Brain pericyte (primary cell): ENCODE measurements at regions not wholly inside any gene's neighbourhood (a gene's known extent, or its start where the extent isn't known, plus 50 kb on each side); places are given as distances from the start of the nearest gene placed in this dataset.
"Not testable (repeated sequence)": the region's sequence is repeated elsewhere in the genome, so short reads cannot be mapped to it uniquely, and the experiment has no call there.

Source experiments
- DNase-seq: peaks from one replicate; pipeline ENCODE4 v3.0.0-alpha.2; 2012; ENCODE audit warnings: low read depth, low spot score

- not testable (repeated sequence) for DNase-seq
Measured at GRCh38 chrX:94341730-94342129, 667.7 kb downstream of the FAM133A start.

- no peak for DNase-seq
Measured at GRCh38 chrX:94361241-94361640, 687.2 kb downstream of the FAM133A start.

- DNase-seq = no peak
Measured at GRCh38 chrX:94365736-94366135, 691.7 kb downstream of the FAM133A start.

DNA sequence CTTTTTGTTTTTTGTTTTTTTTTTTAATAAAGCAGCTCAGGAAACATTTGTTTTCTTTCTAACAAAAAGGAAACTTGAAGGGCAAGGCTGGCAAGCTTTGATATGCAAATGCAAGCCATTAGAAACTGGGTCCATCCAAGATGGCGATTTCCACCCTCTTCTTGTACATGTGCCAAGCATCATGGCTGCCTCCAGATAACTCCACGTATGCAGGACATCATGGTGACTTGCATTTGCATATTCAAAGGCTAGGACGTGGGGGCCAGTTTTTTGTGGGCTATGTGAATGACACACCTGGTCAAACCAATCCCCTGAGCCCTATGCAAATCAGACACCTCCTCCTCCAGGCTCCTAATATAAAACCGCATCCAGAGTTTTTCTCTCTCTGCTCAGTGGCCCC lies 692.6 kb downstream of the FAM133A start:
- no peak for DNase-seq

DNA sequence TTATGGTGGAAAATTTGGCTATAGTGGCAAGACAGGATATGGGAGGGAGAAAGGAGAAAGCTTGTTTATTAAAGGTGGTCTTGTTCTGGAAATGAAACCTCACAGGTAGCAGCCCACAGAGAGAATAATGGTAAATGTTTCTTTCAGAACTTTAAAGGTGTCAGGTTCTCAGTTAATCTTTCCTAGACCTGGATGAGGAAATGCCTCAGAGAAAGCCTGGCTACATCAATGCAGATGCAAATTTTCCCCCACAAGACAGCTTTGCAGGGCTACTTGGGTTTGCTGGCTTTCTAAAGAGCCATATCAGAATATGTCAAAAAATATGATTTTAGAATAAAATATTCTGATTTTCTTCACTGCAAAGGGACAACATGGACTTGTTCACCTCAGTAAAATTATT lies 715.0 kb downstream of the FAM133A start:
- DNase-seq = no peak

- DNase-seq = no peak
Measured at GRCh38 chrX:94400488-94400887, 726.5 kb downstream of the FAM133A start.

DNA sequence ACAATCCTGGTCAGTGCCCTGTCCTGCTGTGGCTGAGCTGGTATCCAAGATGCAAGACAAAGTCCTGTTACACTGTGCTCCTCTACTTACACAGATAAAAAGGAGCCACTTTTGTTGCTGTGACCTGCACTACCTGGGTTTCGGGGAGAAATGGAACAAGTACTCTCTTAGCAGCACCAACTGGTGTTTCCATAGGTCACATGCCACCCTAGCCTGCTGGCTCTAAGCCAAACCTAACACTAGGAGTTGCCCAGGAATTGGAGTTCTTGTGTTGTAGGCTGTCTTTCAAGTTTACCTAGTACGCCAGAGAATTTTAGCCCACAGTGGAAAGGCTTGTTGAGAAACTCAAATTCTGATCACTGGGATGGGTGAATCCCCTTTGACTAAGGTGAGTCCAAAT lies 727.4 kb downstream of the FAM133A start:
- no peak for DNase-seq

DNA sequence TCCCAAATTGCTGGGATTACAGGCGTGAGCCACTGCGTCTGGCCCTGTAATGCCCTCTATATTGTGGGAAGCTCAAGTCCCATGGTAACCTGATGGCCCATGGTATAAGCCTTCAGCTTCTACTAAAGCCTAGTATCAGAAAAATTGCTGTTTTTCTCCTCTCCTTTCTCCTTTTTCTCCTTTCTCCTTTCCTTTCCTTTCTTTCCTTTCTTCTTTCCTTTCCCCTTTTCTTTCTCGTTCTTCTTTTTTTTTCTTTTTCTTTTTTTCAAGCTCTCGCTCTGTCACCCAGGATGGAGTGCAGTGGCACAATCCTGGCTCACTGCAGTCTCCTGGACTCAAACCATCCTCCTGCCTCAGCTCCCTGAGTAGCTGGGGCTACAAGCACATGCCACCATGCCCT lies 740.7 kb downstream of the FAM133A start:
- DNase-seq = no peak

DNA sequence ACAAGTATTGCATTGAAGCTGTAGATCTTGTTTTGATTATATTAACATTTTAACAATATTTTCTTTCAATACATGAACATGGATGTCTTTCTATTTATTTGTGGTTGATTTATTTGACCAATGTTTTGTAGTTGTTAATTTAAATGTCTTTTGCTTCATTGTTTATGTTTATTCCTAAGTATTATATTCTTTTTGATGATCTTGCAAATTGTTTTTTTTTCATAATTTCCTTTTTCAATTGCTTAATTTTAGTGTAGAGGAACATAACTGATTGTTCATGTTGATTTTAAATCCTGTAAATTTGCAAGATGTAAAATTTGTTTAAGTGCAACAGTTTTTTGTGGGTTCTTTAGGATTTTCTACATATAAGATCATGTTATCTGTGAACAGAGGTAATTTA lies 744.1 kb downstream of the FAM133A start:
- no peak for DNase-seq

DNA sequence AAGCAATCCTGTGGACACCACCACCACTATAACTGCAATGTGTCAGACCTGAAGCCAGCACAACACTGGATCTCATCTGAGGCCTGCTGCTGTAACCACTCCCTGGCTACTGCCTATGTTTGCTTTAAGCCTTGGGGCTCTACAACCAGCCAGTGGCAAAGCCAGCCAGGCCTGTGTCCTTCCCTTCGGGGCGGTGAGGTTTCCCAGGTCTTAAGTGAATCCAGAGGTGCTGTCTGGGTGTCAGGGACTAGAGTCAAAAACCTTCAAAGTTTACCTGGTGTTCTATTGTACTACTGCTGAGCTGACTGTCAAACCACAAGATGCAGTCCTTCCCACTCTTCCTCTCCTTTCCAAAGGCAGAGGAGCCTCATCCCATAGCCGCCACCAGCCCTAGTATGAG lies 750.5 kb downstream of the FAM133A start:
- no peak for DNase-seq

DNA sequence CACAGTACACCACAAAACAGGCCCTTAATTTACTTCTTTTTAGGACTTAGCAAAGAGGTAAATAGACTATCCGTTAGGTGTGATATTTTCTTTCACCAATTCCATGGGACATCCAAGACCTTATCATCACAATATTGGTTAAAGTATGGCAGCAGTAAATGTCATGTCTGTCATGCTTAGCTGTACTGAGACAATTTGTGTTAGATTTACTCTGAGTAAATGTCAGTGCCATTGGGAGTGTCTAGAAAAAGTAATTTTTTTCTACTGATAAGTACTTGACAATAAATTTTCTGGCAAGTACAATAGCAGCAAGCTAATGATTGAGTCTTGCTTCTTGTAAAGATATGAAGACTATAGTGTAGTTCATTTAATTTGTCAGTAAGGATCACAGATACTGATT lies 756.1 kb downstream of the FAM133A start:
- no peak for DNase-seq

- no peak for DNase-seq
Measured at GRCh38 chrX:94435799-94436198, 761.8 kb downstream of the FAM133A start.

GRCh38 chrX:94454159-94454558 lies 780.2 kb downstream of the FAM133A start:
- no peak for DNase-seq

- DNase-seq = no peak
Measured at GRCh38 chrX:94454606-94455005, 780.6 kb downstream of the FAM133A start.

DNA sequence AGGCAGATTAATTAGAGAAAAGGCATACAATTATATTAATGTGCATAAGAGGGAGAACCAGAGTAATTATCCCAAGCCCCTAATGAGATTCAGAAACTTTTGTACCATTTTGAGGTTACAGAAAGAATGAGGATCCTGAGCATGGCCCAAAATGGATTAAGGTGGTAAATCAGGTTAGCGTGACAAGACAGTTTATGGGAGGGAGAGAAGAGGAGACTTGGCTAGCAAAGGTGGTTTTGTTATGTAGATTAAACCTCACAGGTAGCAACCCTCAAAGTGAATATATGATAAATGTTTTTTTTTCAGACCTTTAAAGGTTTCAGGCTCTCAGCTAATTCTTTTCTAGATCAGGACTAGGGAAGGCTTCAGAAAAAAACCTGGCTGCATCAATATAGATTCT lies 781.8 kb downstream of the FAM133A start:
- DNase-seq = no peak

DNA sequence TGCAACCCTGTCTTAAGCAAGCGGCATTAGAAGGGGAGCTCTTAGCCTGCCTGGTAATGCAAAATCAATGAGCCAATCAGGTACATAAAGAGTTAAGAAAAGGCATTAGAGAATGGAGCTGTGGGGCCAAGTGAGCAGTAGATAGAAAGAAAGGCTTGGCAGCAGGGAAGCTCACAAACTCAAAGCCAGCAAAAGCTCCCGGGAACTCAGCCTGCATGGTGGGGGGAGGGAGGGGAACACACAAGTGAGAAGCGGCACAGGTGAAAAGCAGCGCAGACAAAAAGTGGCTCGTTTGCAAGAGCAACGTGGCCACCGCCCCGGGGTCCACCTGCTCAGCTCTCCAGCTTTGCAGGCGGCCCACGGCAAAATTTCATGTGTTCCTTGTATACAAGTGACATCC lies 818.5 kb downstream of the FAM133A start:
- DNase-seq = no peak

DNA sequence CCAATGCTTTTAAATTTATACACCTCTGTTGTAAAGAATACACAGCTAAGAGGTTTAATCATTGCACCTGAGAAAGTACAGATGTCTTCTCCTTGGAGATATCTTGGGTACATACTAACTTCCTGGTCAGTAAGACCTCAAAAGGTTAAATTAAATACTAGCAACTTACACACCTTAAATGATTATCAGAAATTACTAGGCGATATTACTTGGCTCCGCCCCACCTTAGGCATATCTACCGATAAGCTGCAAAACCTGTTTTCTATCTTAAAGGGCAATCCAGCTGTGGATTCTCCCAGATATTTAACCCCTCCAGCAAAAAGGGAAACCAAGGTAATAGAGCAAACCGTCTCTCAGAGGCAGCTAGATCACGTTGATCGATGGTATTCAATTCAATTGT lies 819.4 kb downstream of the FAM133A start:
- no peak for DNase-seq

GRCh38 chrX:94511564-94511963 lies 837.6 kb downstream of the FAM133A start:
- DNase-seq = no peak

DNA sequence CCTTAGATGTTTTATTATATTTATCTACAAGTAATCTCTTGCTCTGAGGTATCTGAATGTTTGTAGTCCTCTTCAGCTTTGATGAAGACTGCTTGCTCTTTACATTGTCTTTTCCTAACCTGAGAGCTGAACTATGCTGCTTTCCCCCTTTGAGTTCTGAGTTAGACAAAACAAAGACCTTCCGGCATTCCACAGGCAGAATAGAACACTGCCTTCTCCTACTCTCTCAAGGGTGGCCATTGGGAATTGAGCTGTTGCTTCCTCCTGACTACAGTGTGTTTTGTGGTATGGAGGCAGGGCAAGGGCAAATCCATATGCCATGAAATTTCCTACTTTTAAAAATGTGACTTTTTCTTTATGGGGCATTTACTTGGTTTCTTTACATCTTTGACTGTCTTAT lies 841.0 kb downstream of the FAM133A start:
- no peak for DNase-seq

- DNase-seq = no peak
Measured at GRCh38 chrX:94524867-94525266, 850.9 kb downstream of the FAM133A start.

GRCh38 chrX:94545722-94546121 lies 871.7 kb downstream of the FAM133A start:
- DNase-seq = no peak

- DNase-seq = no peak
Measured at GRCh38 chrX:94551831-94552230, 877.8 kb downstream of the FAM133A start.

- DNase-seq = no peak
Measured at GRCh38 chrX:94560930-94561329, 886.9 kb downstream of the FAM133A start.

DNA sequence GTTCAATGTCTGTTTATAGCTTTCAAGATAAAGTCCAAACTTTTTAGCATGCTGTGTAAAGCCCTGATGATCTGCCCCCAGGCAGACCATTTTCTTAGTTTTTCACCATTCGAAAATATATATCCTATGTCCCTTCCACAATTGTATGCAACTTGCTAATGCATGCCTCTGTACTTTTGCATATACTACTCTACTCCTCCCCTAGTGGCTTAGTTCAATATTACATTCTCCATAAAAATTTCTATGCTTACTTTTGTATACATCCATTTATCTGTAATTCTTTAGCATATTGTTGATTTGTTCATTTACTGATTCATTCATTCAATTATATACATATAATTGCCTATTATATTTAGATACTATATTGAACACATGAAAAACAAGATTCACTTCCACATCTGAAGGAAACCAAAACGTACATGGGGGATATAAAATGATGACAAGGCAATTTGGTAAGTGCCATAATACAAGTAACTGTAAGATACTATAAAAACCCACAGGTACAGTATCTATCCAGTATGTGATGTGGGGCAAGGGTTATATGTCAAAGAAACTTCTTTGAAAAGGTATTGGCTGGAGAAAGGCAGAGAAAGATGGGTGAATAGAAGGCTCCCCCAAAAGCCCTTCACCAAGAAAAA lies 902.5 kb downstream of the FAM133A start:
- DNase-seq = no peak
